WI38 (cell line): ENCODE measurements at regions not wholly inside any gene's neighbourhood (a gene's known extent, or its start where the extent isn't known, plus 50 kb on each side); places are given as distances from the start of the nearest gene placed in this dataset.

Experiments used
- H3K4me3 ChIP-seq: 2 replicates; pipeline ENCODE4 v1.5.1; 2011; ENCODE audit warnings: low read depth, mild to moderate bottlenecking, control low read depth, low read length
- CTCF ChIP-seq: IDR thresholded peaks from 2 replicates; pipeline ENCODE4 v1.5.1; 2012; ENCODE audit warnings: low read depth, mild to moderate bottlenecking, control low read depth, low read length

GRCh38 chr7:22639396-22639795 lies 87.6 kb upstream of the IL6 start:
- H3K4me3 ChIP-seq, result no peak overlapping the region
- no peak for TF ChIP-seq CTCF

GRCh38 chr7:22635349-22635748 lies 91.7 kb upstream of the IL6 start:
- no peak overlapping the region for H3K4me3 ChIP-seq
- TF ChIP-seq CTCF, result no peak

GRCh38 chr7:22633954-22634474 lies 93.0 kb upstream of the IL6 start:
- no peak for TF ChIP-seq CTCF
- H3K4me3 ChIP-seq, result no peak overlapping the region

GRCh38 chr7:22633286-22633953 lies 93.6 kb upstream of the IL6 start:
- no peak for TF ChIP-seq CTCF
- H3K4me3 ChIP-seq, result no peak overlapping the region

DNA sequence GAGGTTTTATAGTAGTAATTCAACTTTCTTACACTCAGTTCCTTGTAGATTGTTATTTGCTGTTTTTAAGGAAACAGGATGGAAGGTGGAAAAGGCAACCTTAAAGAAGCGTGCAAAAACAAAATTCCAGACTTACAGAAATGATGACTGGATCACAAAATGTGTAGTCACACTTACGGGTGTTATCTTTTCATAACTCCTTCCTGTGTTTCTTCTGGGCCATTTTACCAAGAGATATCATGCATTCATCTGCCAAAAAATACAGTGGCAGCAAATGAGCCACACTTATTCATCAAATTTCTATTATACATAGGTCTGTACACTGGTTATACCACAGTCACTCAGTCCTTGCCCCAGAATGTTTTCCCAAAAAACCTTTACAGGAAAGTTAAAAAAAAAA lies 94.3 kb upstream of the IL6 start:
- no peak for TF ChIP-seq CTCF
- H3K4me3 ChIP-seq, result no peak overlapping the region

- no peak overlapping the region for H3K4me3 ChIP-seq
- TF ChIP-seq CTCF, result no peak
These were observed 95.3 kb upstream of the IL6 start for GRCh38 chr7:22631730-22632129.

DNA sequence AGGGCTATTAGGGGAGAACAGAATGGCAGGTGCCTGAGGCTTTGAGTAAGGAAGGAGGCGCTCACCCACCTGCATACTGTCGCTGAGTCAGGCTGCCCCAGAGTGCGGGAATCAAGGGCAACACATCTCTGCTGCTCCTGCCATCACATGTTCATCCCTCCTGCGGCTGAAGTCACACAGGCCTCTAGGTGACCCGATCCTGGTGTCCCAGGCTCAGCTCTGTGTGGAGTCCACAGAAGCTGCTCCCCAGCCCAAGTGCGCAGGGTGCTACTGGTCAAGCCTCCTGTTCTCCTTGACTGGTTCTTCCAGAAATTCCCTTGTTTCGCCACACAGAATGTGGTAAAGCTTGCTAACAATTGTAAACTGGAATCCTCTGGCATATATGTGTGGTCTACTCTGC lies 96.9 kb upstream of the IL6 start:
- H3K4me3 ChIP-seq, result no peak overlapping the region
- no peak for TF ChIP-seq CTCF
